ENCODE measurements at regions not wholly inside any gene's neighbourhood (a gene's known extent, or its start where the extent isn't known, plus 50 kb on each side); places are given as distances from the start of the nearest gene placed in this dataset.

- TF ChIP-seq TAF1 (IDR thresholded peaks at IDR 0.05; ENCODE audit: borderline replicate concordance, low read depth, low read length): no peak
- no peak for TF ChIP-seq POLR2A (IDR thresholded peaks at IDR 0.05; ENCODE audit: low read depth, low read length)
- TF ChIP-seq POLR2AphosphoS5 (IDR thresholded peaks at IDR 0.05; ENCODE audit: low read depth, low read length): no peak
Observed at GRCh38 chr5:1673042-1673677, 126.5 kb downstream of the MRPL36 start.
